ENCODE measurements at regions not wholly inside any gene's neighbourhood (a gene's known extent, or its start where the extent isn't known, plus 50 kb on each side); places are given as distances from the start of the nearest gene placed in this dataset.

GRCh38 chr10:3647074-3647473 lies 137.9 kb downstream of the KLF6 start:
- TF ChIP-seq, protein P1, sequence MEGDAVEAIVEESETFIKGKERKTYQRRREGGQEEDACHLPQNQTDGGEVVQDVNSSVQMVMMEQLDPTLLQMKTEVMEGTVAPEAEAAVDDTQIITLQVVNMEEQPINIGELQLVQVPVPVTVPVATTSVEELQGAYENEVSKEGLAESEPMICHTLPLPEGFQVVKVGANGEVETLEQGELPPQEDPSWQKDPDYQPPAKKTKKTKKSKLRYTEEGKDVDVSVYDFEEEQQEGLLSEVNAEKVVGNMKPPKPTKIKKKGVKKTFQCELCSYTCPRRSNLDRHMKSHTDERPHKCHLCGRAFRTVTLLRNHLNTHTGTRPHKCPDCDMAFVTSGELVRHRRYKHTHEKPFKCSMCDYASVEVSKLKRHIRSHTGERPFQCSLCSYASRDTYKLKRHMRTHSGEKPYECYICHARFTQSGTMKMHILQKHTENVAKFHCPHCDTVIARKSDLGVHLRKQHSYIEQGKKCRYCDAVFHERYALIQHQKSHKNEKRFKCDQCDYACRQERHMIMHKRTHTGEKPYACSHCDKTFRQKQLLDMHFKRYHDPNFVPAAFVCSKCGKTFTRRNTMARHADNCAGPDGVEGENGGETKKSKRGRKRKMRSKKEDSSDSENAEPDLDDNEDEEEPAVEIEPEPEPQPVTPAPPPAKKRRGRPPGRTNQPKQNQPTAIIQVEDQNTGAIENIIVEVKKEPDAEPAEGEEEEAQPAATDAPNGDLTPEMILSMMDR (conservative IDR thresholded peaks at IDR 0.05; ENCODE audit: low read length): no peak
- no peak for TF ChIP-seq EZH2phosphoT487 (IDR thresholded peaks at IDR 0.05; ENCODE audit: borderline replicate concordance)
